HCT116 (cell line): ENCODE measurements at regions not wholly inside any gene's neighbourhood (a gene's known extent, or its start where the extent isn't known, plus 50 kb on each side); places are given as distances from the start of the nearest gene placed in this dataset.

Experiments
- ATAC-seq: fragments of 200-7000 bp; cut with Tn5 transposase; 2 replicates; pipeline ENCODE4 v1.9.1; 2020; ENCODE audit warnings: mild to moderate bottlenecking, moderate library complexity
- BruUV-seq: library from RNA; stranded (reverse); fragments of 400-500 nt; replicated peaks from 2 replicates; lab custom pipeline; 2021; lab: Mats Ljungman, UMichigan
- CTCF ChIA-PET: fragments of 300-600 bp; sonication (Branson Sonifier 250); formaldehyde crosslinking; loops from one replicate; lab custom pipeline; 2021; ENCODE audit warnings: antibody characterized with exemption; lab: Charles Lee
- POLR2A ChIA-PET: fragments of 300-600, 350-600 bp; sonication (Branson Sonifier 250); formaldehyde crosslinking; loops from one replicate; lab custom pipeline; 2021; ENCODE audit warnings: antibody characterized with exemption; lab: Charles Lee
- RAD21 ChIA-PET, 2 experiments: fragments of 300-600 bp; sonication (Branson Sonifier 250); formaldehyde crosslinking; loops; one replicate each; lab custom pipeline; 2023; ENCODE audit warnings: low total read pairs in 2 of 2; ENCODE audit not compliant: uncharacterized antibody in 2 of 2, unreplicated experiment in 2 of 2, low non-redundant PET in 1 of 2; lab: Charles Lee
- DNase-seq: peaks from one replicate; pipeline ENCODE4 v3.0.0-alpha.2; 2010; ENCODE audit warnings: low read depth, low spot score
- H2AFZ ChIP-seq: fragments of 200-600 bp; shearing (Covaris generic), sonication (generic); 2 replicates; pipeline ENCODE4 v1.6.1; 2017; ENCODE audit warnings: low read depth, mixed run types, mixed read lengths, antibody characterized with exemption, low read length; ENCODE audit not compliant: poor library complexity, severe bottlenecking
- H3K27ac ChIP-seq: 2 replicates; pipeline ENCODE4 v1.5.1; 2012; ENCODE audit warnings: low read depth, low read length
- H3K27me3 ChIP-seq: fragments of 200-600 bp; sonication (generic); 2 replicates; pipeline ENCODE4 v1.6.1; 2016; ENCODE audit warnings: mixed run types, low read length, mixed read lengths; ENCODE audit not compliant: insufficient read depth
- H3K36me3 ChIP-seq, 2 experiments: fragments of 200-500 bp in 1 of 2; fragments of 200-600 bp in 1 of 2; sonication (Bioruptor generic) in 1 of 2; sonication (generic) in 1 of 2; 2 replicates each; pipeline versions ENCODE4 v1.5.1 to v1.6.1; 2014 to 2016; ENCODE audit warnings: low read length in 2 of 2, inconsistent platforms in 1 of 2, mixed read lengths in 1 of 2, mixed run types in 1 of 2; ENCODE audit not compliant: insufficient read depth in 2 of 2, control insufficient read depth in 1 of 2
- H3K4me1 ChIP-seq, 2 experiments: fragments of 200-600 bp in 1 of 2; sonication (generic) in 1 of 2; 2 replicates each; pipeline versions ENCODE4 v1.5.1 to v1.6.1; 2012 to 2017; ENCODE audit warnings: low read length in 2 of 2, inconsistent platforms in 1 of 2, mild to moderate bottlenecking in 1 of 2, mixed read lengths in 1 of 2, mixed run types in 1 of 2, moderate library complexity in 1 of 2; ENCODE audit not compliant: insufficient read depth in 2 of 2, control insufficient read depth in 1 of 2
- H3K4me2 ChIP-seq: fragments of 200-600 bp; sonication (generic); 2 replicates; pipeline ENCODE4 v1.6.1; 2017; ENCODE audit warnings: mixed run types, low read length, mixed read lengths
- H3K4me3 ChIP-seq, 2 experiments: fragments of 200-600 bp in 1 of 2; sonication (generic) in 1 of 2; replicated peaks in 1 of 2; 2 replicates each; pipeline ENCODE4 v1.5.1; 2011 to 2016; ENCODE audit warnings: low read length in 2 of 2, control low read depth in 1 of 2, low read depth in 1 of 2, mild to moderate bottlenecking in 1 of 2, mixed read lengths in 1 of 2, mixed run types in 1 of 2
- H3K79me2 ChIP-seq: fragments of 200-600 bp; sonication (generic); 2 replicates; pipeline ENCODE4 v1.6.1; 2017; ENCODE audit warnings: mild to moderate bottlenecking, mixed run types, low read length, moderate library complexity, mixed read lengths; ENCODE audit not compliant: insufficient read depth
- H3K9ac ChIP-seq: fragments of 200-600 bp; sonication (generic); 2 replicates; pipeline ENCODE4 v1.6.1; 2016; ENCODE audit warnings: low read length, mixed read lengths
- H3K9me2 ChIP-seq: fragments of 200-600 bp; sonication (generic), shearing (Covaris generic); 2 replicates; pipeline ENCODE4 v1.6.1; 2017; ENCODE audit warnings: mixed run types, mild to moderate bottlenecking, moderate library complexity; ENCODE audit not compliant: insufficient read depth
- H3K9me3 ChIP-seq, 2 experiments: fragments of 200-500 bp in 1 of 2; fragments of 200-600 bp in 1 of 2; sonication (Bioruptor generic) in 1 of 2; sonication (generic) in 1 of 2; 2 replicates each; pipeline ENCODE4 v1.6.1; 2014 to 2017; ENCODE audit warnings: low read length in 2 of 2, mixed read lengths in 2 of 2, inconsistent platforms in 1 of 2, low read depth in 1 of 2, mild to moderate bottlenecking in 1 of 2, mixed run types in 1 of 2, moderate library complexity in 1 of 2; ENCODE audit not compliant: control insufficient read depth in 1 of 2, insufficient read depth in 1 of 2
- H4K20me1 ChIP-seq: fragments of 200-600 bp; sonication (generic), shearing (Covaris generic); 2 replicates; pipeline ENCODE4 v1.6.1; 2017; ENCODE audit warnings: mixed run types, mild to moderate bottlenecking, moderate library complexity; ENCODE audit not compliant: insufficient read depth
- ATF3 ChIP-seq: IDR thresholded peaks from 2 replicates; pipeline ENCODE4 v1.6.1; 2012
- CBX3 ChIP-seq: IDR thresholded peaks from 2 replicates; pipeline ENCODE4 v1.6.1; 2012; ENCODE audit warnings: low read depth
- CEBPB ChIP-seq: IDR thresholded peaks from 2 replicates; pipeline ENCODE4 v1.6.1; 2012; ENCODE audit warnings: low read depth
- EGR1 ChIP-seq: IDR thresholded peaks from 2 replicates; pipeline ENCODE4 v1.6.1; 2012; ENCODE audit warnings: low read depth
- EZH2phosphoT487 ChIP-seq: fragments of 200-600 bp; IDR thresholded peaks from 2 replicates; pipeline ENCODE4 v1.6.1; 2018; ENCODE audit warnings: antibody characterized with exemption, borderline replicate concordance
- POLR2A ChIP-seq: IDR thresholded peaks from 2 replicates; pipeline ENCODE4 v1.7.0; 2011; ENCODE audit warnings: borderline replicate concordance; ENCODE audit not compliant: insufficient read depth, insufficient read length; ENCODE audit errors: extremely low read depth
- RAD21 ChIP-seq: IDR thresholded peaks from 2 replicates; pipeline ENCODE4 v1.6.1; 2012; ENCODE audit warnings: low read depth, mild to moderate bottlenecking
- SIN3A ChIP-seq: IDR thresholded peaks from 2 replicates; pipeline ENCODE4 v1.6.1; 2012; ENCODE audit warnings: low read depth
- SP1 ChIP-seq: IDR thresholded peaks from 2 replicates; pipeline ENCODE4 v1.6.1; 2012; ENCODE audit warnings: low read depth
- SRF ChIP-seq: IDR thresholded peaks from 2 replicates; pipeline ENCODE4 v1.6.1; 2012; ENCODE audit warnings: low read depth
- TCF7L2 ChIP-seq: IDR thresholded peaks from 2 replicates; pipeline ENCODE4 v1.7.0; 2011; ENCODE audit warnings: borderline replicate concordance, inconsistent platforms; ENCODE audit not compliant: insufficient read depth, insufficient read length; ENCODE audit errors: extremely low read depth
- intact Hi-C: fragments of 100-400 bp; cut with micrococcal nuclease; formaldehyde crosslinking; loops from 2 replicates; pipeline ENCODE4 v1.10.0; 2022
- TF ChIP-seq, protein P1 (sequence below): IDR thresholded peaks from 2 replicates; pipeline ENCODE4 v1.6.1; 2012; ENCODE audit warnings: low read depth
- TF ChIP-seq, protein P2 (sequence below): IDR thresholded peaks from 2 replicates; pipeline ENCODE4 v1.6.1; 2012
- TF ChIP-seq, protein P3 (sequence below): IDR thresholded peaks from 2 replicates; pipeline ENCODE4 v1.6.1; 2011; ENCODE audit warnings: mild to moderate bottlenecking, low read length, moderate library complexity; ENCODE audit not compliant: insufficient replicate concordance; ENCODE audit errors: extremely low read depth

GRCh38 chr4:18241727-18242126, 220.2 kb upstream of the LCORL start:
- no peak for ATAC-seq
- no peaks in the 10 kb centered on the region for H4K20me1 ChIP-seq
- intact Hi-C loops, result no loop called here
- no peak overlapping the region for H3K4me3 ChIP-seq
- no peak for DNase-seq
- H3K79me2 ChIP-seq, result no peaks in the 10 kb centered on the region
- H3K9me3 ChIP-seq, result no peaks in the 10 kb centered on the region
- no peaks in the 10 kb centered on the region for H3K4me1 ChIP-seq
- H3K27me3 ChIP-seq, result no peaks in the 10 kb centered on the region
- no peaks in the 10 kb centered on the region for H3K36me3 ChIP-seq
- POLR2A ChIA-PET, result no interaction called here
- TF ChIP-seq CEBPB, result no peak
- no peak for TF ChIP-seq POLR2A
- TF ChIP-seq RAD21, result no peak
- TF ChIP-seq, protein P1, sequence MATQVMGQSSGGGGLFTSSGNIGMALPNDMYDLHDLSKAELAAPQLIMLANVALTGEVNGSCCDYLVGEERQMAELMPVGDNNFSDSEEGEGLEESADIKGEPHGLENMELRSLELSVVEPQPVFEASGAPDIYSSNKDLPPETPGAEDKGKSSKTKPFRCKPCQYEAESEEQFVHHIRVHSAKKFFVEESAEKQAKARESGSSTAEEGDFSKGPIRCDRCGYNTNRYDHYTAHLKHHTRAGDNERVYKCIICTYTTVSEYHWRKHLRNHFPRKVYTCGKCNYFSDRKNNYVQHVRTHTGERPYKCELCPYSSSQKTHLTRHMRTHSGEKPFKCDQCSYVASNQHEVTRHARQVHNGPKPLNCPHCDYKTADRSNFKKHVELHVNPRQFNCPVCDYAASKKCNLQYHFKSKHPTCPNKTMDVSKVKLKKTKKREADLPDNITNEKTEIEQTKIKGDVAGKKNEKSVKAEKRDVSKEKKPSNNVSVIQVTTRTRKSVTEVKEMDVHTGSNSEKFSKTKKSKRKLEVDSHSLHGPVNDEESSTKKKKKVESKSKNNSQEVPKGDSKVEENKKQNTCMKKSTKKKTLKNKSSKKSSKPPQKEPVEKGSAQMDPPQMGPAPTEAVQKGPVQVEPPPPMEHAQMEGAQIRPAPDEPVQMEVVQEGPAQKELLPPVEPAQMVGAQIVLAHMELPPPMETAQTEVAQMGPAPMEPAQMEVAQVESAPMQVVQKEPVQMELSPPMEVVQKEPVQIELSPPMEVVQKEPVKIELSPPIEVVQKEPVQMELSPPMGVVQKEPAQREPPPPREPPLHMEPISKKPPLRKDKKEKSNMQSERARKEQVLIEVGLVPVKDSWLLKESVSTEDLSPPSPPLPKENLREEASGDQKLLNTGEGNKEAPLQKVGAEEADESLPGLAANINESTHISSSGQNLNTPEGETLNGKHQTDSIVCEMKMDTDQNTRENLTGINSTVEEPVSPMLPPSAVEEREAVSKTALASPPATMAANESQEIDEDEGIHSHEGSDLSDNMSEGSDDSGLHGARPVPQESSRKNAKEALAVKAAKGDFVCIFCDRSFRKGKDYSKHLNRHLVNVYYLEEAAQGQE, result no peak
- TF ChIP-seq, protein P2, sequence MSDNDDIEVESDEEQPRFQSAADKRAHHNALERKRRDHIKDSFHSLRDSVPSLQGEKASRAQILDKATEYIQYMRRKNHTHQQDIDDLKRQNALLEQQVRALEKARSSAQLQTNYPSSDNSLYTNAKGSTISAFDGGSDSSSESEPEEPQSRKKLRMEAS, result no peak
- TF ChIP-seq, protein P3, sequence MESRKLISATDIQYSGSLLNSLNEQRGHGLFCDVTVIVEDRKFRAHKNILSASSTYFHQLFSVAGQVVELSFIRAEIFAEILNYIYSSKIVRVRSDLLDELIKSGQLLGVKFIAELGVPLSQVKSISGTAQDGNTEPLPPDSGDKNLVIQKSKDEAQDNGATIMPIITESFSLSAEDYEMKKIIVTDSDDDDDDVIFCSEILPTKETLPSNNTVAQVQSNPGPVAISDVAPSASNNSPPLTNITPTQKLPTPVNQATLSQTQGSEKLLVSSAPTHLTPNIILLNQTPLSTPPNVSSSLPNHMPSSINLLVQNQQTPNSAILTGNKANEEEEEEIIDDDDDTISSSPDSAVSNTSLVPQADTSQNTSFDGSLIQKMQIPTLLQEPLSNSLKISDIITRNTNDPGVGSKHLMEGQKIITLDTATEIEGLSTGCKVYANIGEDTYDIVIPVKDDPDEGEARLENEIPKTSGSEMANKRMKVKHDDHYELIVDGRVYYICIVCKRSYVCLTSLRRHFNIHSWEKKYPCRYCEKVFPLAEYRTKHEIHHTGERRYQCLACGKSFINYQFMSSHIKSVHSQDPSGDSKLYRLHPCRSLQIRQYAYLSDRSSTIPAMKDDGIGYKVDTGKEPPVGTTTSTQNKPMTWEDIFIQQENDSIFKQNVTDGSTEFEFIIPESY, result no peak
- no peak for TF ChIP-seq SP1
- no peak for TF ChIP-seq SRF
- no peak for TF ChIP-seq ATF3
- no peak for TF ChIP-seq EGR1
- TF ChIP-seq CBX3, result no peak
- TF ChIP-seq EZH2phosphoT487, result no peak
- TF ChIP-seq SIN3A, result no peak
- no peak for TF ChIP-seq TCF7L2
- no peak overlapping the region for H3K4me2 ChIP-seq
- H2AFZ ChIP-seq, result no peak overlapping the region
- RAD21 ChIA-PET, result no interaction called here
- no TSS peak for BruUV-seq
- H3K27ac ChIP-seq, result no peak overlapping the region
- CTCF ChIA-PET, result no interaction called here
- no peaks in the 10 kb centered on the region for H3K9me2 ChIP-seq
- H3K9ac ChIP-seq, result no peak overlapping the region
